ENCODE measurements at regions not wholly inside any gene's neighbourhood (a gene's known extent, or its start where the extent isn't known, plus 50 kb on each side); places are given as distances from the start of the nearest gene placed in this dataset.
"Not testable (repeated sequence)": the region's sequence is repeated elsewhere in the genome, so short reads cannot be mapped to it uniquely, and the experiment has no call there.

DNA sequence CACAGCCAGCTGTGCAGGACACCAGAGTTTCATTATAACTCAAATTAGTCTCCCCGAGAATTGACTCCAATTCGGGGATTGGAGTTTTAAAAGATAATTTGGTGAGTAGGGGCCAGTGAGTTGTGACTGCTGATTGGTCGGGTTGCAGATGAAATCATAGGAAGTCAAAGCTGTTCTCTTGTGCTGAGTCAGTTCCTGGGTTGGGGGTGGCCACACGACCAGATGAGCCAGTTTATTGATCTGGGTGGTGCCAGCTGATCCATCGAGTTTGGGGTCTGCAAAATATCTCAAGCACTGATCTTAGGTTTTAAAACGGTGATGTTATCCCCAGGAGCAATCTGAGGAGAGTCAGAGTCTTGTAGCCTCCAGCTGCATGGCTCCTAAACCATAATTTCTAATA is 82.7 kb upstream of the SLC66A3 start:
- no peak for DNase-seq

DNA sequence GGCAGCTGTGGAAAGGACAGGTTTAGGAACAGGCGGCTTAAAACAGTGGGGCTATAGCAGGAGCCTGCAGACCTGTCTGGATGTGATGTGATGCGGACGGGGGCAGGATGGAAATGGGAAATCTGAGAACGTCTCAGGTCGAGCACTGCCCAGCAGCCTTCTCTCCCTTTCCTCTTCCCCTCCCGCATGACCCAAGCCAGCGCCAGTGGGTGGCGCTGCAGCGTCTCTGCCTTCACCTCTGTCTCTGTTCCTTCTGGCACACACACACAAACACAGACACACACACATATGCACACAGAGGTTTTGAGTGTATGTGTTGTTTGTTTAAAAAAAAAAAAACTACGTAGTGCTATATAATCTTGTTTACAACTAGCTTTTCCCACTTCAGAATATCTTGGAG is 82.0 kb upstream of the SLC66A3 start:
- DNase-seq: peak; percentile 18 to 42

DNA sequence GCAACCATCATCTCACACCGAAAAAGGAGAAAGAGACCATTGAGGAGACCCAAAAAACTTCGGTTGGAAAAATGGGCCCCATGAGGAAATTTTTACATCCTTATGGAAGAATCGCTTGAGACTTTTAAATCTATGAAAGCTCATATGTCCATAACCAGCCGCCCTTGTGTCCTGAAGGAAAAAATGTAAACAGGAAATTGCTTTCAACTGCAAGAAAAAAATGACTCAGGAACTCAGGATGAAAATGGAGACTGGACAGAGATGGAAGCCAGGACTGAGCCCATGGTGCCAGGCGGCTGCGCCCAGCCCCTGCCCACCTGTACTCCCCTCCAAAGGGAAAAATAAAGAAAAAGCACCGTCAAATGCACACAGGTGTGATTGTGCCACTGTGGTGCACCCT is 81.5 kb upstream of the SLC66A3 start:
- DNase-seq: no peak

DNA sequence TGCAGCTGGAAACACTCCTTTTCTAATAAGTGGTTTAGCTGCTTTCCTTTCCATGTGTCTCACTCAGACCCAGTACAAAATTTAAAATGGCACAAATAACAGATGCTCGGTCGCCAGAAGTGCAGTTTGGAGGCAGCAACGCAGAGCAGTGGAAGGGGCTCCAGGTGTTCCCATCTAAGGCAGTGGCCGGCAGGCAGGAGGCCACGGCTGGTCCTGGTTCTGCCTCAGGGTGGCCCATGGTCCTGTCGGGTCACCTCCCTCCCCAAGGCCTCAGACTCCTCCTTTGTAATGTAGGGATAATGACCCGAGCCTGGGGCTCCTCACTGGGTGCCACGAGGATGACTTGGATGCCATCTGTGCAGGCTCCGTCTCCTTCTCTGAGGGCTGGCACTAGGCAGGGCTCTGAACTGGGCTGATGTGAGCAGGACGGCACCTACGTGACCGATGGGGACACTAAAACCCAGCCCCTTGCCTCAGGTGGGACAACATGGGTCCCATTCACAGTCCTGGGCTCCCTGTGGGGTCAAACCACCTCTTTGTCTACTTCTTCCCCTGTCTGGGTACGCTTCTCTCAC is 80.9 kb upstream of the SLC66A3 start:
- DNase-seq: no peak

DNA sequence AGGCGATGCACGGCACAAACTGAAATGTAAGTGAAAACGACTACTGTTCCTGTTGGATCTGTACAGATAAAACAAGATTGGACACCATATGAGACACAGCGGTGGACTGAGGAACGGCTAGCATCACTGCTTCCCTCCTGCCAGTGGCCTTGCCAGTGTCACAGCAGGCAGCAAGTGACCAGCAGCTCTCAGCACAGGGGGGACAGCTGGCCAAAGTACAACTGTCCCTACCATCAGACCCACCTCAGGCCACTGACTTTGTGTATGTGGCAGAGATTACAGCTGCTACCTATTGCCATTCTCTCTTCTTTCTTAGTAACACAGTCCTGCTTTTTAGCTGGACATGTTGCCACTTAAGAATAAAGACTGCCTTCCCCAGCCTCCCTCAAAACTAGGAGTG is 80.0 kb upstream of the SLC66A3 start:
- DNase-seq: no peak

DNA sequence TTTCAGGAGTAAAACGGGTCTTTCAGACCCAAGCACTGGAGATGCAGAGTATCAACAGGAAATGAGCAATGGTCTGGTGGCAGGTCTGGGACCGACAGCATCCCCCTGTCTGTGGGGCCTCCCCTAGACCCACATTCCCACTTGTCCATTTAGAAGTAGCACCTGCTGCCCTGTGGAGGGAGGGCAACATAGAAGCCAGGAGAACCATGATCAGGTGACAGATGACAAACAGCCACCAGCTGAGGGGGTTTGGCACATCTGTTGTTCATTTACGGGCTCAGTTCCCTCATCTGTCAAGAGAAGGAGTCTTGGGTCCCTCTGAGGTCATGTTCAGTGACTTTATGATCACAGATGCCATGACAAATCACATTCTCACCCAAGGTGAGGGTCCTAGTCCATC is 77.9 kb upstream of the SLC66A3 start:
- DNase-seq: no peak

DNA sequence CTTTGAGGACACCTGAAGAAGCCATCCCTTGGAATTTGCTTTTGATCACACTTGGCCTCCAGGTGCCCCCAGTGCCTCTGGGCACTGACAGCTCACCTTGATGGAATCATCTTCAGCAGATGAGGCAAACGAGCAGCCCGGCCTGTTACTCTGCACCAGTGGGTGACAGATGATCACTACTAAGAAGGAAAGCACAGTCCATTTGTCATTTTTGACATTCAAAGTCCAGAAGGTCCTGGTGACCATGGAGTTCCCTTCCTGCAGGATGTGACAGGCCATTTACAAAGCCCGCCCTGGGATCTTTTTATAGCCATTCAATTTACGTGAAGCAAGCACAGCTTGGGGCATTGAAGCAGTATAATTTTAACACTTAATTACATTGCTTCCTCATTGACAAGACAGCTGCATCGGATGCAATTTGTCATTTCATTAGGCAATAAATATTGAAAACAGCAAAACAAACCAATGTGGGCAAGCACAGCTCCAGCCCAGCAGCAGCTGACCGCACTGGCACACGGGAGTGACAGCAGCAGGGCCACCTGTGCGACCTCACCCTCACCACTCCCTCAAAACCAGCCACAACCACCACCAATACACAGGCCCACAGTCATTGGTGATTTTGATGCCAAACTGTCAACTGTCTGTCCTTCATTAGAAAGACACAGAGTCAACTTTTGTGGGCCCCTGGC is 76.0 kb upstream of the SLC66A3 start:
- no peak for DNase-seq

DNA sequence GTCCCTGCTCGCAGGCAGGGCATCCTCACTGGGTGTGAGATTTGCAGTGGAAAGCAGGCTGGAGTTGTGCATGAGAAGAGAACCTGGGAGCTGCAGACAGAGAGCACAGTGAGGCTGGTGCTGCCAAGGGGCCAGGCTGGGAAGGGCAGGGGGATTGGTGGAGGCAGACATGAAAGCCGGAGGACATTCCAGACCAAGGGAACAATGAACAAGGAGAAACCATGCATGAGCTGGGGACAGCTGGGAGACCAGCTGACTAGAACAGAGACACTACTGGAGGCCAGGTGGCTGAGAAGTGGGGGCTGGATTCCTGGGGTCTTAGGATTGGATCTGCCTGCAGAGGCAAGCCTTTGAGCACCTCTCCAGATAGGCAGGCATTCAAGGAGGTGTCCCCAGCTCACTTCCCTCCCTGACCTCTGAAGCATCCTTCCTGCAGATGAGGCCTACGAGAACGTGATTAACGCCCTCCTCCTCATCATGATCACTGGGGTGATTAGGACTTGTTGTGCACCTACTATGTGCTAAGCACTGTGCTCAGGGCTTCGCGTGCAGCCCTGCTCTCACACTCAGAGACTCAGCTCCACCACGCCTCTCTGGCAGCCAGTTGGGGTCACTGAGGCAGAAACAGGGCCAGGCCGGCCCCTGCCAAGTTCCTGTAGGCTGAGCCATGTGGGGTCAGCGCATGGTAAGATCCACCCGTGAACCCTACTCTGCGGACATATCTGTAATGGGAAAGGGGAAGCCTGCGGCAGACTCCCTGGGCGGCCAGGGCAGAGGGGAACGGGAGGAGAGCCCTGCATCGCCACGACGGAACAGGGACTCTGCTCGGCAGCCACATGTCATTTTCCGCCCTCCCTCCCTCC is 74.8 kb upstream of the SLC66A3 start:
- no peak for DNase-seq

DNA sequence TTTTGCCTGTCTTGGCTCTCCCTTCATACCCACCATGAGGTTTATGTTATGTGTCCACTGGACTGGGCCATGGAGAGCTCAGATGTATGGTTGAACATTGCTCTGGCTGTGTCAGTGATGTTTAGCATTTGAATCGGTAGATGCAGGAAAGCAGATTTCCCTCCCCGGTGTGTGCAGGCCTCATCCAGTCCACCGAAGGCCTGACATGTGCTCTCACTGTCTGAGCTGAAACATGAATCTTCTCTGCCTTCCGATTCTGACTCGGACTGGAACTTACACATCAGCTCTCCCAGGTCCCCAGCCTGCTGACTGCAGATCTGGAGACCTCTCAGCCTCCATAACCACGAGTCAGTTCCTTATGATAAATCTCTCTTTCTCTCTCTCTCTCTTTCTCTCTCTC is 72.4 kb upstream of the SLC66A3 start:
- DNase-seq: no peak

DNA sequence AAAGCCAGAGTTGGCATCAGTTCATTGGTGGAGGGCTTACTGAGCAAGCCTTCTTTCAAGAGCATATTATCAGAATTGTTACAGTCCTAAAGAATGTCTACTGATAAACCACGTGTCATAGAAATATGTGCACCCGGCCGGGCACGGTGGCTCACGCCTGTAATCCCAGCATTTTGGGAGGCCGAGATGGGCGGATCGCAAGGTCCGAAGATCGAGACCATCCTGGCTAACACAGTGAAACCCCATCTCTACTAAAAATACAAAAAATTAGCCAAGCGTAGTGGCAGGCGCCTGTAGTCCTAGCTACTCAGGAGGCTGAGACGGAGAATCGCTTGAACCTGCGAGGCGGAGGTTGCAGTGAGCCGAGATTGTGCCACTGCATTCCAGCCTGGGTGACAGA is 66.4 kb upstream of the SLC66A3 start:
- DNase-seq: not testable (repeated sequence)

DNA sequence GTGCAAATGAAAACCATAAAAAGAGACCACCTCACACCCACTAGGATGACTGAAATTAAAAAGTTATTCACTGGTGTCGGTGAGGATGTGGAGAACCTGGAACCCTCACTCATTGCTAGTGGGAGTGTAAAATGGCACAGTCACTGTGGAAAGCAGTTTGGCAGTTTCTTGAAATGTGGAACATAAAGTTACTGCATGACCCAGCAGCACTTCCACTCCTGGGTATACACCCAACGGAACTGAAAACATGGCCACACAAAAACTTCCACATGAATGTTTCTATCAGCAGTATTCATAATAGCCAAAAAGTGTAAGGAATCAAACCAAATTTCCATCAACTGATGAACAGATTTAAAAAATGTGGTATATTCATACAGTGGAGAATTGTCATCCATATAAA is 65.1 kb upstream of the SLC66A3 start:
- DNase-seq: no peak

DNA sequence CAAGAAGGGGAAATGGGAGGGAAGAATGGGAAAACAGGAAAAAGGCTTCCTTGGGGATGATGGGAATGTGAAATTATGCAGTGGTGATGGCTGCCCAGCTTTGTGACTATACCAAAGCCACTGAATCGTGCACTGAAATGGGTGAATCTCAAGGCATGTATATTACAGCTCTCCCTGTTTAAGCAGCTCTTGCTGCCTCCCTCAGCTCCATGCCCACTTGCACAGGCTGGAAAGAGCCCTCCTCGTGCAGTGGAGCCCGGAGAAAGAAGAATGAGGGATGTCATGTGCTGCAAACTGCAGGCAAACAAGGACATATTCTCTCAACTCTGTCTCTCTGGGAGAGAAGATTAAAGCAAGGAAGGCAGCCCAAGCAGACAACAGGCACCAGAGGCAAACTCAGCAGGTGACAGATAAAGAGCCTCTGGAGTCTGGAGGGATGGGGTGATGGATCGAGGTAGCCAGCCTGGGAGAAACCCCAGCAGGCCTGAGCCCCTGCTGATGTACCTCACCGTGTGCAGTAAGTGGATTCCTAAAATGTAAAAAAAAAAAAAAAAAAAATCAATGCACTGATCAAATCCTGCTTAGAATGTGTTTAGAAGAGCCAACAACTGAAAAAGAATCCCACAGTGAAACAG is 62.4 kb upstream of the SLC66A3 start:
- DNase-seq: no peak

DNA sequence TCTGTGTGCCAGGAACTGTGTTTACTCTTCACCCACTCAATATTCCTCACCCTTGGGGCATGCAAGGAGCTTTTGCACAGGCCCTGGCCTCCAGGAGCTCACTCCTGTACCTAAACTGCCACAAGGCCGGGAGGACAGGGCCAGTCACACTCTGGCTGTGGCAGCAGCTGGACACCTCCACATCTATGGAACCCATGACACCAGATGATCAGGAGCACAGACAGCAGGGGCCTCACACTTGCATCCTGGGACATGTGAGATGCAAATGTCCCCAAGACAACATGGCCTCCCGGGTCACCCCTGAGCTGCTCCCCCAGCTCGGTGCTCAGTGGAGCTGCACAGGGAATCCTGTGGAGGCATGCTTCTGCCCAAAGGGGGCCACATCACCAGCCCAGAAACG is 61.8 kb upstream of the SLC66A3 start:
- no peak for DNase-seq

DNA sequence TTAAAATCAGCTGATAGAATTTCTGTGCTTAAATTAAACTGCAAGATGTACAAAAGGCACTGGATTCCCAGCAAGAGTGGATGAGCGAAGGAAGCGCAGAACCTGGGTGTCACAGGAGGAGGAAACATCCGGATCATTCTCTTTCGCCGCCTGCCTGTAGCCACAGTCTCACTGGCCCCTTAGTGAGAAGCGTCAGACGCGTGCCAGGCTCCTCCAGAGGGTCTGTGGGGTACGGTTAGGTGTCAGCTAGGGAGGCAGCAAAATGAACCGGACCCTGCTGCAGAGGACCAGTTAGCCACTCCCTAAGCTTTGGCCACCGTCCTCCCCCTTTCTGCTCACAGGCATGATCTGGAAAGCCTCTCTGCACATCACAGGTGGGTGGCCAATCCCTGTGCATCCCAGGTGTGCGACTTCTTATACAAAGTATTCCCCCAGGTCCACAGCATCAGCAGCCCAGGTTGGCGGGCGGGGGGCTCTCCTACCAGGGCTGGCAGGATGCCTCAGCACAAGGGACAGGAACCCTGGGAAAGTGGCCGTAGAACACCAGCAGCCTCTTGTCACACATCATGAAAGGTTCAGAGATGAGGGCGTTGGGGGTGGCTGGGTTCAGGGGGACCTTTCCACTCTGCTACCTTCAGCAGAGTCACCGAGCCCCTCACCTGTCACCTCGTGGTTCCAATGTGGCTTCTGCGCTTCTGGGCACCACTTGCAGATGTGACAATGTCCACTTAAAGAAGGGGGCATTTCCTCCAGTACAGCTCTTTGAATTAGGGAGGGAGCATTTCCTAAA is 61.1 kb upstream of the SLC66A3 start:
- no peak for DNase-seq

DNA sequence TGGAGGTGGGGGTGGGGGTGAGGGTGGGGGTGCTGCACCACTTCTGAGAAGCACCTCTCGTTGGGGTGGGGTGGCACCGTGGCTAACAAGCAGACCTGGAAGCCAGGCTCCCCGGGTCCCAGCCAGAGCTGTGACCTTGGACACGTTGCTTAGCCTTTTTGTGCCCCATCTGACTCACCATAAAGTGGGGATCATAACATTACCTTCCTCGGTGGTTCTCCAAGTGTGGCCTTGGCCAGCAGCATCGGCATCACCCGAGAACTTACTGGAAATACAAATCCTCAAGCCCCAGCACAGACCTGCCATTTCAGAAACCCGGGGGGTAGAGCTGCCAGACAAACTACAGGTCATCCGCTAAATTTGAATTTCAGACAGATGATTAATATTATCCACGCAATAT is 58.7 kb upstream of the SLC66A3 start:
- DNase-seq: no peak

DNA sequence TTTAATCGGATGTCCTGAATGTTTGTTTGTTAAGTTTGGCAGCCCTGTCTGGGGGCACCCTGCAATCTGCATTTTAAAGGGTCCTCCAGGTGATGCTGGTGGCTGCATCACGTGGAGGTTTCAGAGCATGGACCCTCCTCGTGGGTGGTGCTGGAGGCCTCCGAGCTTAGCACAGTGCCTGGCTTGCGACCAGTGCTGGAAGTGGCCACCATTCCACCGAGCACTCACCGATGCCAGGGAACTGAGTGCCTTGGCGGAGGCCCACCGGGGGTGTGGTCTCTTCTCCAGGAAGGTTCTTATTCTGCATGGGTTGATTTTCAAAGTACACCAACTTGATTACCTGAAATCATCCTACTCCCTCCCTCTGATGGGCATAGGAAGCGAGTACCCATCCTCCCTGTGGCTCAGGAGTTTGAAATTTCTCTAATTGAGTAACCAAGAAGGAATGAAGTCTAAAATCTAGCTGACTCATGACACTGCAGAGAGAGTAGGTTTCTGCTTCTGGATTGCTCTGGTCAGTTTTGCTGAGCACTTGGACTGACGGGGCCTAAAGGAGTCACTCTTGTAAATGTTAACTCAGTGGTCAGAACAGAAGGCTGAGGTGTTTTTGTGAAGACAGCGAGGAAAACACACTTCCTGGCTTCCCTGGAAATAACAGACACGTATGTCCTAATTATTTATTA is 58.1 kb upstream of the SLC66A3 start:
- DNase-seq: no peak

DNA sequence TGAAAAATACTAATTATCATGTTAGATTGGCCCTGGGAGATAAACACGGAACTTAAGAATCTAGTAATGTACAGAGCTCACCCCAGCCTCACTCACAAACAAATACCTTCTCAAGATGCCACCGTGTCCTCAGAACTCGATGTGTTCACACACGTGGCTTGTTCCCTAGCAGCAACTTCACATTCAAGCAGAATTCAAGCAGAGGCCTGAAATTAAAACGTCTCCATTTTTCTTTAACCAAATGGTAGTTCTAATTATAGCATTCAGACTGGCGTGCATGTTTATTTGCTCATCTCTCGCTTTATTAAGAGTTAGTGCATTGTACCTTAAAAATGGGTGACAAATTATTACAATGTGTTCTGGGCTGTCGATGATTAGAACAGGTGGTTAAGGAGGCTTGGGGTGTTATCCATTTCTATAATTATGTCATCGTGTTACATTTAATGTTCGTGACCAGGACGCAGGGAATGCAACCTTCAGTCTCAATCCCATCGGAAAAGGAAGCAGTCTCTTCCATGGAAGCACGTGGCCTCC is 57.3 kb upstream of the SLC66A3 start:
- DNase-seq: no peak

DNA sequence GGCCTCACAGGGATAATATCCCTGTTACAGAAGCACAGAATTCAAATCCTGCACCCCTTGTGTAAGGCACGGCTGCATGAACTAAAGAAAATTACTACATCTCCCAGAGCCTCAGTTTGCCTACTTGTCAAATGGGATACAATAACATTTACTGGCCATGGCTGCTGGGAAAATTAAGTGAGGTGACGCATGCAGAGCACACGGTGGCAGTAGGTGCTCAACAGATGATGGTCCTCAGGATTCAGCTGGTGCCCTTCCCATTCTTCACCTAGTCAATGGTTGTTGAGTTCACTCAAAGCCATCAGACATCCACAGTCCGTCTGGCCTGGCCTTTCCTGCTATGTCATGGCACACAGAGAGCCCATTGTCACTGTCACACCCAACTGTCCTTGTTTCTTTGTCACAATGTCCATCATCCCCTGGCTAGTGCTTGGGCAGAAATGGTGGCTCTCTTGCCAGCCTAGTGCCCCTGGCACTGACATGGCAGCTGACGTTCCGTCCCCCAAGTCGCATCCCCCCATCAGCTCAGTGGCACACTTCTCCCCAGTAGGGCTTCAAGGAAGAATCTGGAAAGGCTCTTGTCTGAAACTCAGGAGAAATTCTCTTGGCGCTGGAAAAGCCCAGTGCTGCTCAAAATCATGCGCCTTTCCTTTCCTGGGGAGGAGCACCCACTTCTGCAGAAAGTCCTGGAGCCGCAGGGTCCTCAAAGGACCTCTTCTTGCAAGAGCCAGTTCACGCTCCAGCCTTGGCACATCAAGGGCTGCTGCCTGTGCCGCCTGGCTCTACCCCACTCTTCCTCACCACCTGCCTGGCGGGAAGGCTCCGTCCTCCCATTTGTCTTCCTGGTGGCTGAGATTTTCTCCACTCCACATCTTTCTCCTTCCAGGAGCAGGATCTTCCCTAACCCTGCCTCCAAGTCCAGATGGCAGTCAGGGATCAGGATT is 55.9 kb upstream of the SLC66A3 start:
- DNase-seq: no peak

DNA sequence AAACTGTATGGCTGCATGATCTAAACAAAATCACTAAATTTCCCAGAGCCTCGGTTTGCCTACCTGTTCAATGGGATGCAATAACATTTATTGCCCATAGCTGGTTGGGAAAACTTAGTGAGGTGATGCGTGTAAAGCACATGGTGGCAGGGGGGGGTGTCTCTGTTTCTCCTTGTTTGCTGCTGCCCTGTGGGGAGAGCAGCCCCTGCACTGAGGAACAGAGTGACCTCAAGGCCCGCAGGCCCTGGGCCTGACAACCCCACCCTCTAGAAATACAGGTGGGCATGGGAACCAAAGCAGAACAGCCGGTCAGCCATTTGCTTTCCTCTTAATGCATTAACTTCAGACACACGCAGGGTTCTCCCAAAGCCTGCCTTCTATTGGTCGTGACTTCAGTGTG is 55.1 kb upstream of the SLC66A3 start:
- DNase-seq: no peak

DNA sequence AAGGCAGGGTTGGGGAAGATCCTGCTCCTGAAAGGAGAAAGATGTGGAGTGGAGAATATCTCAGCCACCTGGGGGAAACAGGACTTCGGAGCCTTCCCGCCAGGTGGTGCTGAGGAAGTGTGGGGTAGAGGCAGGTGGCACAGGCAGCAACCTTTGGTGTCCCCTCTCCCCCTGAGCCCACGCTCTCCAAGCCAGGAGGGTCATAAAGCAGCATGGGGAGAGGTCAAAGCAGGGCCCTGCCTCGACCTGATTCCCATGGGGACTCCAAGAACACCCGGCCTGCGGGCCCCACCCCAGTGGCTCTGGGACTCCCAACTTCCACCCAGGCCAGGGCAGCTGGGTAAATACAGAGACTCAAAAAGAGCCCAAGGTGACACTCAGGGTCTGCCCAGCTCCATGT is 54.3 kb upstream of the SLC66A3 start:
- DNase-seq: no peak
